ENCODE measurements at regions not wholly inside any gene's neighbourhood (a gene's known extent, or its start where the extent isn't known, plus 50 kb on each side); places are given as distances from the start of the nearest gene placed in this dataset.

DNA sequence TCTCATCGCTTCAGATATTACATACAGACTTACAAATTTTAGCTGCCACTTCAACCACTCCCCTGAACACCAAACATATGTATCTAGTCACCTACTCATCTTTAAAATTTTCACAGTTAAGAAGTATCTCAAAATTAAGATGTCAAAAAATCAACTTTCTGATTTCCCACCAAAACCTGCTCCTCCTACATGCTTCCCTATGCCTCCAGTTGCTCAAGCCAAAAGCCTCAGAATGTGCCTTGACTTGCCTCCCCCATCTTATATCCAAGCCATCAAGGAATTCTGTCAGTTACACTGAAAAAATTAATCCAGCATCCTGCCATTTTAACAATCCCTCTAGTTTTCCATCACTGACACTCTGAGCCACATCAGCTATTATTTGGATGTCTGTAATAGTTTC lies 85.0 kb downstream of the SPRY2 start:
- TF ChIP-seq FOXA1 (IDR thresholded peaks at IDR 0.05) (no peak), BHLHE40 (IDR thresholded peaks at IDR 0.05; ENCODE audit: borderline replicate concordance) (no peak), SP1 (IDR thresholded peaks at IDR 0.05) (no peak), CTBP1 (IDR thresholded peaks at IDR 0.05; ENCODE audit: borderline replicate concordance) (no peak), NFRKB (IDR thresholded peaks at IDR 0.05) (no peak)
